NCI-H1930 (cell line): ENCODE measurements at regions not wholly inside any gene's neighbourhood (a gene's known extent, or its start where the extent isn't known, plus 50 kb on each side); places are given as distances from the start of the nearest gene placed in this dataset.
"Not testable (repeated sequence)": the region's sequence is repeated elsewhere in the genome, so short reads cannot be mapped to it uniquely, and the experiment has no call there.

Experiments used
- DNase-seq, 2 experiments: peaks; one replicate each; lab custom pipeline; 2025; lab: John Stamatoyannopoulos, UW

DNA sequence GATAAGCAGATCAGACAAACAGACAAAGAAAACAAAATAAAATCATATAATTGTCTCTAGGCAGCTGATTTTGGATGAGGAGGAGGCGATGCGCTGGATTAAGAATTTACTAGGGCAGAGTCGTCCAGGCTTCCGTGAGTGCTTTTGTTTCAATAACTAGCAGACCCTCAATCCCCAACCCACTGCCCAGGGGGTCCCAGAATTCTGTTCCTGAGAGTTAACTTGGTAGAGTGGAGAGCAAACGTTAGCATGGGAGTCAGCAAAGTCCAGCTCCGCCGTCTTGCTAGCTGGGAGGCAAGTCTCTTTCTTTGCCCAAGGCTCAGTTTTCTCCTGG is 95.5 kb upstream of the TBX5 start:
- no peak for DNase-seq

DNA sequence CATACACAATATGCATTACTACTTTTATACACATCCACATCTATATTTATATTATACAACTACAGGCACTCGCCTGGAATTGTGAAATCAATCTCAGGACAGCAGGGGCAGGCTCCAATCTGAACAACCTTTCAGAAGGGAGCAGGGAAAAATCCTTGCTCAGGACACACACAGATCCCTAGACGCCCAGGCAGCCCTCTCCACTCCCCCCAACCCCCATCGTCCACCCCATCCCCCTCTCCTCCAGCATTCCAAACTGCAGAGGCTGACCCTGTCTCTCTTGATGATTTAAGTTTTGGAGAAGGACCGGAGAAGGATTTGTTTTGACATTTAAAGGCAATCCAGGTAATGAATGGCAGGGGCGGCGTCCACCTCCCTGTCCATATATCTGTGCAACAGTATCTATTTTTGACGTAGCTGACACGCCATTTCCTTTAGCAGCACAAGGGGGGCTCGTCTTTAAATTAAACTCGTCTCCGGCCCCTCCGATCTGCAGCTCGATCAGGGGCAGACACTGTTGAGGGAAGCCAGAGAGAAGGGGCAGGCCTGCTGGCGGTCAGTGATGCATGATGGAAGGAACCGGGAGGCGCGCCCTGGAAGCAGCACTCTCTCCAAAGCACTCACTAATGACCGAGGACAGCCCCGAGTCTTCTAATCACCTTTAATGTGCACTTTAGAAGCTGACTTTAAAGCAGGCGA is 95.0 kb upstream of the TBX5 start:
- DNase-seq, result no peak

DNA sequence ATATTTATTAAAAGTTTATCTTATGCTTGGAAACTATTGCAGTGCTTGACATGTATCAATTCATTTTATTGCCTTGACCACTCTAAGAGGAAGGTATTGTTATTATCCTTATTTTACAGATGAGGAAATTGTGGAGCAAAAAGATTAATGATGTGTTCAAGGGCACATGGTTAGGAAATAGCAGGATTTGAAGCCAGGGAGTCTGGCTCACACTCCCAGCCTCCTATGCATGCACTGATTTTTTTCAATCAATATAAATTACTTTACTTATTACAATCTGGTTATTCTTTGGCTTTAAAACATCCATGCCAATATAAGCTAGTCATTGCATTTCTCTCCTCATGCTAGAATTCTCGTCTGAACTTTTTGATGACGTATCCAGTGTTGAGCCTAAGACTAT is 94.2 kb upstream of the TBX5 start:
- DNase-seq, result no peak

DNA sequence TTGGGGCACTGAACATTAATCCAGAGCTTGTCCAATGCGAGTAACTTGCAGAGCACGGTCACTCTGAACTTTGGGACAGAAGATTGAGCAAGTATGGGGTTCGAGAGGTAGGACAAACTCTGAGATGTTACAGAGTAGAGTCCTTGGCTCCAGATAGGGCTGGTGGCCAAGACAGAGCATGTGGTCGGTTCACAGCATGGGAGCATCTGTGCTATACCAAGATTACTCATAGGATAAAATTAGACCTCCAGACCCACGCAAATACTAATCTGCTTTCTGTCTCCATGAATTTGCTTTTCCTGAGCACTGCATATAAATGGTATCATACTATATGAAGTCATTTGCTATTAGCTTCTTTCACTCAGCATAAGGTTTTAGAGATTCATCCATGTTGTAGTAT is 93.4 kb upstream of the TBX5 start:
- no peak for DNase-seq

DNA sequence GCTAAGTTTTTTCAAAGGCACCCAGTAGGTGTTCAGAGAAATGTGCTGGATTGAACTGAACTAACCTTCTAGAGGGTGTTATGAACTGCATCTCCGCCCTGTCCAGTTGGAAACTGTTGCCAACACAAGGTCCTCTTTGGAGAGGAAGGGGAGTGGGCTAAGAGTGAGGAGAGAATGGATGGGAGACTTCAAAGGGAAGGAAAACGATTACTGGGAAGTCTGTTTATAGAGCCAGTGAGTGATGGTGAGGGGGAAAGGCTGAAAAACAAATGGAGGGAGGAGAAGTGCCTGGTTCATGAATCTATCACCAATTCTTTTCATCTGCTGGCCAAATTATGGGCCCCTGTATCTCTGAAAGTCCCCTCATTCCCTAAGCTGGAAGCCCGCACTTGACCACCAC is 86.0 kb upstream of the TBX5 start:
- DNase-seq, result no peak

DNA sequence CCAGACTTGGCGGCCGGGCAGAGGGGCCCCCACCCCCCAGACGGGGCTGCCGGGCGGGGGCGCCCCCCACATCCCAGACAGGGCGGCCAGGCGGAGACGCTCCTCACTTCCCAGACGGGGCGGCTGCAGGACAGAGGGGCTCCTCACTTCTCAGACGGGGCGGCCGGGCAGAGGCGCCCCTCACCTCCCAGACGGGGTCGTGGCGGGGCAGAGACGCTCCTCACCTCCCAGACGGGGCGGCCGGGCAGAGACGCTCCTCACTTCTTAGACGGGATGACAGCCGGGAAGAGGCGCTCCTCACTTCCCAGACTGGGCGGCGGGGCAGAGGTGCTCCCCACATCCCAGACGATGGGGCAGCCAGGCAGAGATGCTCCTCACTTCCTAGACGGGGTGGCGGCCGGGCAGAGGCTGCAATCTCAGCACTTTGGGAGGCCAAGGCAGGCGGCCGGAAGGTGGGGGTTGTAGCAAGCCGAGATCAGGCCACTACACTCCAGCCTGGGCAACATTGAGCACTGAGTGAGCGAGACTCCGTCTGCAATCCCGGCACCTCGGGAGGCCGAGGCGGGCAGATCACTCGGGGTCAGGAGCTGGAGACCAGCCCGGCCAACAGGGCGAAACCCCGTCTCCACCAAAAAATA is 79.0 kb upstream of the TBX5 start:
- not testable (repeated sequence) for DNase-seq

DNA sequence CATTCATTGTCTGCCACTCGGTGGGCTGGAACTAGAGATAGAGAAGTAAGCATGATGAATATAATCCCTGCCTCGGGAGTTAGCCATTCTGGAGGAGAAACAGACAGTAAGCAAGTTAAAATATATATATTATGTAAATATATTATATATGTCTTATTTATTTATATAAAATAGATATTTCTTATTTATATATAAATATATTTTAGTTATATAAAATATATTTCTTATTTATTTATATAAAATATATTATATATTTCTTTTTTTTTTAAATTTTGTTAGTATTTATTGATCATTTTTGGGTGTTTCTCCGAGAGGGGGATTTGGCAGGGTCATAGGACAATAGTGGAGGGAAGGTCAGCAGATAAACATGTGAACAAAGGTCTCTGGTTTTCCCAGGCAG is 78.1 kb upstream of the TBX5 start:
- DNase-seq, result no peak

DNA sequence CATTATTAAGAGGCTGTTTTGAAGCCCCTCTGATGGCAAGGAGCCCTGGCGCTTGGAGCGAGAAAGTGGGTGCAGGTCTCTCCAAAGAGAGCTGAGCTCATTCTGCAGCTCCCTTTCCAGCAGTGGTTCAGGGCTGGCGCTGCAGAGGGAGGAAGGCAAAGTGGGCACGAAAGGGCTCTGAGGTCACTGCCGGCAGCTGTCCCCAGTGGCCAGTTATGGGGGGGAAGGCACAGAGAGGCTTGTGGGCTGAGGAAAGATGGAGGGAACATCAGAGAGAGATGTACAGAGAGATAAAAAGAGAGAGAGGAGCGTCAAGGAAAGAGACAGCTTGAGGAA is 75.2 kb upstream of the TBX5 start:
- DNase-seq, result no peak

DNA sequence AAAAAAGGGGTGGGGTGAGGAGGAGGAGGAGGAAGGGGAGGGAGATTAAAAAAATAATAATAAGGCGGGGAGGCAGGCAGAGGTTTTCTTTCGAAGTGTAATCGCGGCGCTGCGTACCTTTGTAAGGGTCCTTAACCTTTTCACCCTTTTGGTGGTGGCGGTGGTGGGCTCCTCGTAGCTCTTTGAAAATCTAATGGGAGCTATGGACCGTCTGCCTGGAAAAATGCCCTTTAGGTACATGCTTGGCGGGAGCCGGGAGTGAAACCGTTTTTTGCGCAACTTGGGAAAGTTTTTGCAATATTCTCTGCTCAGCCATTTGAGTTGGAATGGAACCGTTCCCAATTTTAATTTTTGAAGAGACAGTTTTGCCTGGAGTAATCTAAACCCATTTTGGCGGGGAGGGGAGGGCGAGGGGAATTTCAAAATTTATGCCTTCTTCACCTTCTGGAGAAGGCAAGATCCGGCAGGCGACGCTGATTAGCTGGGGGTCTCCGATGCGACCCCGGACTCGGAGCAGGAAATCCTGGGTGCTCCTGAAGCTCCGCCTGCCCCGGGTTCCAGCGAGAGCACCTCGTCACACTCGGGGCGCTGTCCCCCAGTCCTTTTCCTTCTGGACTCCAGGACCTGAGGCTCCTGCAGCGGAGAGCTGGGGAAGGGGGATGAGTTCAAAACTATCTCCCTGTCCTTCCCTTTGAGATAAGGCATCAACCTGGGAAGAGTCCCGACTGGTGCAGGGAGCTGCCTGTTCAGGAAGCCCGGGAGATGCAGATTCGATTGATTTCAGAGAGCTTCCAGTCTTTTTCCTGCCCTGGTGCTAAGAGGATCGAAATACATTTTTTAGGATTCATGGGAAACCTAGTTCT is 74.6 kb upstream of the TBX5 start:
- DNase-seq, result no peak

DNA sequence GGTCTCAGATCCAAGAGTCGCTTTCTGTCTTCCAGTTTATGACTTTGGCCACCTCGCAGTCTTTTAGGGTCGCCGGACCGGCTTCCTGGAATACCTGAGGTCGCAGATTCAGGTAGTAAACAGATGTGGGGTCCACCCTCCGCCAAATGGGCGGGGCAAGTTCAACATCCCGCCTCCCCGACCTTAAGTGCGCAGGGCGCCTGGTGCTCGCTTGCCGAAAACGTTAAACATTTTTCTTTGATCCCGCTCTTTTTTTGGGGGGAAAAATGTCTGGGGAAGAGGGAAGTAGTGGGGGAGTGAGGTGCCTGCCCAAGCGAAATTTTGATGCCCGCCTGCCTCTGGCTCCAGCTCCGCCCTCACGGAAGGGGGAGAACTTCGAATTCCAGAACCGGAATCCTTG is 73.9 kb upstream of the TBX5 start:
- DNase-seq, result no peak

DNA sequence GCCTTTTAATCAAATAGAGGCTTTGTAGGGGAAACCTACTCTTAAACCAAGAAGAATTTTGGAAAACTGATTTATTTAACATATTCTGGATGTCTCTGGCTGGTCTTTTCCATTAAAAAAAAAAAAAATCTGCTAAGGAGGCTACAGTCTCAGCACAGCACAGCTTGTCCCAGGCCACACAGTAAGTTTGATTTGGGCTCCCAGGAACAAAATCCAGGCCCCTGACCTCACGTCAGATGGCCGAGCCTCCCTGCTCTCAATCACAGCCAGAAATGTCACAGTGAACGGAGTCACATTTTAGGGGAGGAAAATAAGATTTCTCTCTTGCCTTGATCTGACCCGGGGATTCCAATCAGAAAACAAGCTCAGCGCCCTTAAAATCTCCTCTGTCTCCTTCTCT is 72.9 kb upstream of the TBX5 start:
- no peak for DNase-seq

DNA sequence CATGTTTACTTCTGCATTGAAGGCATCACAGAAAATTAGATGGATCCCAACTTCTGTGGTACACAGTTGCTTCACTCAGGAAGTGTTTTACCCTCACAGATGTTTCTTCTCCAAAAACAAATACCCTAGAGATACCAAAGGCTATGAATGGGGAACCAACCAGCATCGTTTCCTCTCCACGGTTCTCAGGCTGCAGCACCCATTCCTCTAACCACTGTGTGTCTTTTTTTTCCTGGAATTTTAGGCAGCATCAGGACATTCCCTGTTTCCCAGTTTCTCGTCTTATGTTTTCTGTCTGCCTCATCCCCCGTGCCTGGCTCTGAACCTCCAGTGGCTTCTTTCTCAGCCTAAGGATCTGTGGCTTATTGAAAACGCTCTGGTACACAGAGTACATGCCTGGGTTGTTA is 72.0 kb upstream of the TBX5 start:
- DNase-seq, result no peak

DNA sequence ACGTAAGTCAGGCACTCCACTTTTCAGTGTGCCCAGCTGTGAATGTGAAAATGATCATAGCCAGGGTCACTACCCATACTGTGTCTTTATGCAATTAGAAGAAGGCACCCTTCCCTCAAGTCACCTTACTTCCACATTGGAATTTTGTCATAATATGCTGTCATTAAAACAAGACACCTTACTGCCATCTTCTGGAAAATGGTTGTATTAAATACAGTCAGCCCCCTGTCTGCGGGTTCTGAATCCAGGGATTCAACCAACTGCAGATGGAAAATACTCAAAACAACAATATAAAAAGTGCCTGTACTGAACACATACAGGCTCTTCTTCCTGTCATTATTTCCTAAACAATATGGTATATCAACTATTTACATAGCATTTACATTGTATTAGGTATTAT is 70.2 kb upstream of the TBX5 start:
- DNase-seq, result no peak

DNA sequence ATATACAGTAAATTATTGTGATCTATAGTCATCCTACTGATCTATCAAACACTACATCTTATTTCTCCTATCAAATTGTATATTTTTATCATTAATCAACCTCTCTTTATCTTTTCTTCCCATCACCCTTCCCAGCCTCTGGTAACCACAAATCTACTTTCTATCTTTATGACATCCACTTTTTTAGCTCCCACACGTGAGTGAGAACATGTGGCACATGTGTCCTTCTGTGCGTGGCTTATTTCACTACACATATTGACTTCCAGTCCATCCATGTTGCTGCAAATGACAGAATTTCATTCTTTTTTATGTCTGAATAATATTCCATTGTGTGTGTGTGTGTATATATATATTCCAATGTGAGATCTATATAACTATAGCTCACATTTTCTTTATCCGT is 67.8 kb upstream of the TBX5 start:
- no peak for DNase-seq

DNA sequence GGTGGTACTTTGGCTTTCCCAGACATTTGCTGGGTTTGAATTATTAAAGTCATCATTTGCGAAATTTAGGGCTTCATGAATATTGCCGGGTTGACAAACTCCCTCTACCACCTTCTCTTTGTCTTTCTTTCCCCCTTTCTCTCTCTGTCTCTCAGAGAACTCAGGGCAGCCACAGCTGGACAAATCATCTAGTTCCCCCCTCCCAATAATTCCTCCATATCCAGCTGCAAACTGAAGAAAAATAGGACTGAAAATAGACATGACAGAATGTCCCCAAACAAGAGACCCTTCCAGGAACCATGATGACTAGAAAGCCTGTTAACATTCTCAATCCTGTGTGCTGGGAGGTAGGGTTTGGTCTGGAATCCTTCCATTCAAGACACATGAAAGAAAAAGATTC is 67.1 kb upstream of the TBX5 start:
- DNase-seq, result no peak

DNA sequence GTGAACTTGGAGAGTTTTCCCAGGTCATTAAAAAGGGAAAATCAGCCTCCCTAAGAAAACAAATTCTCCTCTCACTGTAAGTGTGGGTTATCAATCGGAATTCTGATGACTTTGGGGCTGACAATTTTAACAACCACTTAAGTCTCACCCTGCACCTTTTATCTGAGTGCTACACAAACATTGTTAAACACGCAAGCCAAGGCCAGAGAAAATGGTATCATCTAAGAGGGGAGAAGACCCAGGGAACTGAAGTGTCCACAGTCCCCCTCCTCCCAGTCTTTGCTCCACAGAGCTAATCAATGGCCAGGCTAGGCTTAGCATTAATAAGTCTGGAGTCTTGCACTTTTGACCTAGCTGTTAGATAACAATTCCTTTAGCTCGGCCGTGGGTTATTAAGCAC is 51.7 kb upstream of the TBX5 start:
- DNase-seq, result no peak
